ENCODE measurements at regions not wholly inside any gene's neighbourhood (a gene's known extent, or its start where the extent isn't known, plus 50 kb on each side); places are given as distances from the start of the nearest gene placed in this dataset.

- H3K4me1 Mint-ChIP-seq (ENCODE audit: unreplicated experiment) = peaks cover 8% of the 10 kb centered on the region
- H3K4me3 Mint-ChIP-seq (ENCODE audit: unreplicated experiment) = no peak overlapping the region
- H3K27me3 Mint-ChIP-seq (ENCODE audit: unreplicated experiment) = peaks cover 56% of the 10 kb centered on the region
- H3K36me3 Mint-ChIP-seq (ENCODE audit: unreplicated experiment) = no peaks in the 10 kb centered on the region
- DNase-seq (ENCODE audit: extremely low spot score, unreplicated experiment) = no peak
- H3K27ac Mint-ChIP-seq (ENCODE audit: unreplicated experiment) = no peak overlapping the region
- TF ChIP-seq CTCF (IDR thresholded peaks at IDR 0.05) = no peak
- H3K9me3 Mint-ChIP-seq (ENCODE audit: unreplicated experiment) = no peaks in the 10 kb centered on the region
These were observed 142.8 kb upstream of the RAB4A start for GRCh38 chr1:229128066-229128608.

DNA sequence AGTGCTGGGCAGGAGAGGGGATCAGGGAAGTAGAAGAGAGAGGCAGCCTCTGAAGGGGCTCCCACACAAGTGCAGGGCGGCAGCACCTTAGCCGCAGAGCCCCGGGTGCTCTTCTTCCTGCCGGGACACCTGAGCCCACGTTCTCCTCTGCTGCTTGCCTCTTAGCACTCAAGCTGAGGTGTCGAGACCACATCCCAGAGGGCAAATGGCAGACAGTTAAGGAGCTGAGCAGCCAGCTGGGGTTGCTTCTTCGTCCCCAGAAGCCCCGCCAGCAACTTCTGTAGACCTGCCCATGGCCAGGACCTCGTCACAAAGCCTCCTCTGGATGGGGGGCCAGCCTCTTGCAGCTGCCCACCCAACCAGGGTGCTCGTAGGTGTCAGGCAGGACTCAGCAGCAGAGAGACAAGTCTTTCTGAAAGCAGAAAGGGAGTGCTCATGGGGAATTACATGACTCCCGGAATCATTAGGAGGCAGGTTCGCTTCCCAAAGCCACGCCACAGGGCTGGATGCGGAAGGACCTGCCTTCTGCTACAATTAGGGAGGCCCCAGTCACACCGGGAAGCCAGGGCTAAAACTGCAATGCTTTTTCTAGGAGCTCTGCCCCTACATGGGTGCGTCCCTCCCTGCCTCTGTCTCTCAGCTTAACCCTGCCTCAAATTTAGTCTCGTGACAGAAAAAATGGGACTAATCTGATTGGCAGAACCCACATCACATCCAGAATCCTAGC, 141.4 kb upstream of the RAB4A start:
- H3K36me3 Mint-ChIP-seq (ENCODE audit: unreplicated experiment) = no peaks in the 10 kb centered on the region
- DNase-seq (ENCODE audit: extremely low spot score, unreplicated experiment) = no peak
- TF ChIP-seq CTCF (IDR thresholded peaks at IDR 0.05) = no peak
- peaks cover 56% of the 10 kb centered on the region for H3K27me3 Mint-ChIP-seq (ENCODE audit: unreplicated experiment)
- peaks cover 8% of the 10 kb centered on the region for H3K4me1 Mint-ChIP-seq (ENCODE audit: unreplicated experiment)
- no peak overlapping the region for H3K4me3 Mint-ChIP-seq (ENCODE audit: unreplicated experiment)
- no peaks in the 10 kb centered on the region for H3K9me3 Mint-ChIP-seq (ENCODE audit: unreplicated experiment)
- H3K27ac Mint-ChIP-seq (ENCODE audit: unreplicated experiment) = no peak overlapping the region

DNA sequence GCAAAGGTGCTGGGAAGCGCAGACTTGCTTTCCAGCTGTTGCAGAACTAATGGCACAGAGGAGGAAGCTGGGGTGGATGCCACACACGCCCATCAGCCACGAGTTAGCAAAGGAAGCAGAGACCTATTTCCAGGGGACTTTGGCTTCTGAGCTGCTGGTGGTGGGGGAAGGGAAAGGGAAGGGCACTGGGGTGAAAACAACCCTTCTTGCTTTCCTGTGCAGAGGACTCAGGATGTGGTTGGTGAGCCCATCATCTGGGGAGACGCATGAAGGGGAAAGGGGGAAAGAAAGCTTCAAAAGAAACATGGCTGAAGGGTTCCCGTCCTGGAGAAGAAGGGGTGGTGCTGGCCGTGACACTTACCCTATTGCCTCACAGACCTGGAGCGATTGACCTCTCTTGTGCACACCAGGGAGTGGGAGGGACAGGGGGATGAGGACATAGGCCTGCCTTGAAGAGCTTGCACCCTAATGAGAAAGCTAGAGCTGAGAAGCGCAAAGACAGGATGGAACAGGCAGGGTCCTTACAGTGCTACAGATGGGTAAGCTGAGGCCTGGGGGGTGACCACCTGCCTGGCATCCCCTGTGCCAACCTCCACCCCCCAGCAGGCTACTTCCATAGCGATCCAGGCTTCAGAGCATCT, 140.8 kb upstream of the RAB4A start:
- H3K4me3 Mint-ChIP-seq (ENCODE audit: unreplicated experiment) = no peak overlapping the region
- no peaks in the 10 kb centered on the region for H3K9me3 Mint-ChIP-seq (ENCODE audit: unreplicated experiment)
- no peak overlapping the region for H3K27ac Mint-ChIP-seq (ENCODE audit: unreplicated experiment)
- no peak for TF ChIP-seq CTCF (IDR thresholded peaks at IDR 0.05)
- H3K27me3 Mint-ChIP-seq (ENCODE audit: unreplicated experiment) = peaks cover 56% of the 10 kb centered on the region
- DNase-seq (ENCODE audit: extremely low spot score, unreplicated experiment) = no peak
- peaks cover 8% of the 10 kb centered on the region for H3K4me1 Mint-ChIP-seq (ENCODE audit: unreplicated experiment)
- H3K36me3 Mint-ChIP-seq (ENCODE audit: unreplicated experiment) = no peaks in the 10 kb centered on the region

- peaks cover 8% of the 10 kb centered on the region for H3K4me1 Mint-ChIP-seq (ENCODE audit: unreplicated experiment)
- no peak for DNase-seq (ENCODE audit: extremely low spot score, unreplicated experiment)
- H3K9me3 Mint-ChIP-seq (ENCODE audit: unreplicated experiment) = no peaks in the 10 kb centered on the region
- H3K4me3 Mint-ChIP-seq (ENCODE audit: unreplicated experiment) = no peak overlapping the region
- peaks cover 48% of the 10 kb centered on the region for H3K27me3 Mint-ChIP-seq (ENCODE audit: unreplicated experiment)
- no peaks in the 10 kb centered on the region for H3K36me3 Mint-ChIP-seq (ENCODE audit: unreplicated experiment)
- TF ChIP-seq CTCF (IDR thresholded peaks at IDR 0.05) = no peak
- H3K27ac Mint-ChIP-seq (ENCODE audit: unreplicated experiment) = no peak overlapping the region
These were observed 139.4 kb upstream of the RAB4A start for GRCh38 chr1:229131243-229132105.

DNA sequence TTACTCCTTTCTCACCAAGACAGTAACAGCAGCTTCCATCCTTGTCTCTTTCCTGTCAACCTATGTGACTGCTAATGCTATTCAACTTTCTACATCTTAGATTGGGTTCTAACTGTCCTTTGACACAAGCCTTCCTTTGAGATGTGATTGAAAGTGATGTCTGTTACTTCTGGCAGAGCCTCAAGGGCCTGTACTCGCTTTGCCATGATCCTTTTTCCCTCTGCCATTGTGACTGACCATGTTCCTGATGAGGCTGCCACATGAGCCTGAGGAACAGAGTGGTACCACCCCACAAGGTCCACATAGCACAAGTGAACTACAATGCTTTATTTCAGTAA, 138.8 kb upstream of the RAB4A start:
- no peak for DNase-seq (ENCODE audit: extremely low spot score, unreplicated experiment)
- H3K27me3 Mint-ChIP-seq (ENCODE audit: unreplicated experiment) = peaks cover 46% of the 10 kb centered on the region
- no peaks in the 10 kb centered on the region for H3K36me3 Mint-ChIP-seq (ENCODE audit: unreplicated experiment)
- H3K9me3 Mint-ChIP-seq (ENCODE audit: unreplicated experiment) = no peaks in the 10 kb centered on the region
- TF ChIP-seq CTCF (IDR thresholded peaks at IDR 0.05) = no peak
- H3K4me1 Mint-ChIP-seq (ENCODE audit: unreplicated experiment) = peaks cover 7% of the 10 kb centered on the region
- H3K4me3 Mint-ChIP-seq (ENCODE audit: unreplicated experiment) = no peak overlapping the region
- no peak overlapping the region for H3K27ac Mint-ChIP-seq (ENCODE audit: unreplicated experiment)

Measured in osteocyte (in vitro differentiated cells).